Memory B cell (primary cell): ENCODE measurements at regions not wholly inside any gene's neighbourhood (a gene's known extent, or its start where the extent isn't known, plus 50 kb on each side); places are given as distances from the start of the nearest gene placed in this dataset.
A peak's percentile ranks its signal among the peaks of the same experiment; 100 is the strongest.

Experiments used
- ATAC-seq: fragments of 150-1000 bp; cut with Tn5 transposase; 2 replicates; pipeline ENCODE4 v1.10.0; 2021; ENCODE audit warnings: low read depth, mild to moderate bottlenecking, moderate library complexity
- DNase-seq, 2 donors: peaks; one replicate each; pipeline ENCODE4 v3.0.0; 2022; ENCODE audit warnings: low spot score in 2 of 2
- H3K27ac Mint-ChIP-seq: one replicate; pipeline ENCODE4 v1.8.0; 2022; ENCODE audit warnings: mild to moderate bottlenecking, moderate library complexity, mixed read lengths
- H3K27me3 Mint-ChIP-seq: one replicate; pipeline ENCODE4 v1.8.0; 2022; ENCODE audit warnings: mixed read lengths
- H3K36me3 Mint-ChIP-seq: one replicate; pipeline ENCODE4 v1.8.0; 2022; ENCODE audit warnings: mild to moderate bottlenecking, mixed read lengths
- H3K4me1 Mint-ChIP-seq: one replicate; pipeline ENCODE4 v1.8.0; 2022; ENCODE audit warnings: mixed read lengths
- H3K4me3 Mint-ChIP-seq: one replicate; pipeline ENCODE4 v1.8.0; 2022; ENCODE audit warnings: mild to moderate bottlenecking, moderate library complexity, mixed read lengths
- H3K9me3 Mint-ChIP-seq: one replicate; pipeline ENCODE4 v1.8.0; 2022; ENCODE audit warnings: mixed read lengths

GRCh38 chr4:123479944-123480343 is 83.3 kb downstream of the SPRY1 start:
- Mint-ChIP-seq H3K4me1 (peaks cover 4% of the 10 kb centered on the region), H3K36me3 (no peaks in the 10 kb centered on the region), H3K27ac (no peak overlapping the region), H3K27me3 (no peaks in the 10 kb centered on the region), H3K4me3 (no peak overlapping the region), H3K9me3 (no peaks in the 10 kb centered on the region)
- no peak for ATAC-seq
- no peak for DNase-seq

DNA sequence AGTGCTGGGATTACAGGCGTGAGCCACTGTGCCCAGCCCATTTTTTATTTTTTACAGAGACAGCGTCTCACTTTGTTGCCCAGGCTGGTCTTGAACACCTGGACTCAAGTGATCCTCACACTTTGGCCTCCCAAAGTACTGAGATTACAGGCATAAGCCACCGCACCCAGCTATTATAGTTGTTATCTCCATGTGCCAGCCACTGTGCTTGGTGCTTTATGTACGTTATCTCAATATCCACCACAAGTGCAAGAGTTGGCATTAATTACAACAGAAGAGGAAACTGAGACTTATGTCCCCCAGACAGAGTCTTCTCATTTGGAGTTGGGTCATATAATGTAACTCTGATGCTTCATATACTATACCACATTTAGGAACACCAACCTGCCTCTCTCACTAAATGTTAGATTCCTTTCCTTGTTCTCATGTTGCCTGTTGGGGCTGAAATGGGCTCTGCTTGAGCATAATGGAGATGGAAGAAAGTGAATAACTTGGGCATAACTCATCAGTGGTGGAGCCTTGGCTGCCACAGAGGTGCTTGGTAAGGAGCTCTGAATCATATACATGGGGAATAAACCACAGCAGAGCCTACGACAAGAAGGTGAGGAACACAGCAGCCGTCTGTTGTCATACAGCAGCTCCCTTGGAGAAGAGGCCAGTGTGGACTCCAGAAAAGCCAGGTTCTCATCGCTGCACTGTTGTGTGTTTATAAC is 84.3 kb downstream of the SPRY1 start:
- H3K27ac Mint-ChIP-seq = no peak overlapping the region
- no peaks in the 10 kb centered on the region for H3K27me3 Mint-ChIP-seq
- no peaks in the 10 kb centered on the region for H3K36me3 Mint-ChIP-seq
- H3K9me3 Mint-ChIP-seq = no peaks in the 10 kb centered on the region
- DNase-seq (no peak), ATAC-seq (no peak)
- peaks cover 4% of the 10 kb centered on the region for H3K4me1 Mint-ChIP-seq
- no peak overlapping the region for H3K4me3 Mint-ChIP-seq

GRCh38 chr4:123481717-123482116 is 85.1 kb downstream of the SPRY1 start:
- Mint-ChIP-seq H3K9me3 (no peaks in the 10 kb centered on the region), H3K4me3 (no peak overlapping the region), H3K36me3 (no peaks in the 10 kb centered on the region), H3K27me3 (peaks cover 2% of the 10 kb centered on the region), H3K27ac (no peak overlapping the region), H3K4me1 (peaks cover 4% of the 10 kb centered on the region)
- DNase-seq = no peak
- ATAC-seq = no peak

DNA sequence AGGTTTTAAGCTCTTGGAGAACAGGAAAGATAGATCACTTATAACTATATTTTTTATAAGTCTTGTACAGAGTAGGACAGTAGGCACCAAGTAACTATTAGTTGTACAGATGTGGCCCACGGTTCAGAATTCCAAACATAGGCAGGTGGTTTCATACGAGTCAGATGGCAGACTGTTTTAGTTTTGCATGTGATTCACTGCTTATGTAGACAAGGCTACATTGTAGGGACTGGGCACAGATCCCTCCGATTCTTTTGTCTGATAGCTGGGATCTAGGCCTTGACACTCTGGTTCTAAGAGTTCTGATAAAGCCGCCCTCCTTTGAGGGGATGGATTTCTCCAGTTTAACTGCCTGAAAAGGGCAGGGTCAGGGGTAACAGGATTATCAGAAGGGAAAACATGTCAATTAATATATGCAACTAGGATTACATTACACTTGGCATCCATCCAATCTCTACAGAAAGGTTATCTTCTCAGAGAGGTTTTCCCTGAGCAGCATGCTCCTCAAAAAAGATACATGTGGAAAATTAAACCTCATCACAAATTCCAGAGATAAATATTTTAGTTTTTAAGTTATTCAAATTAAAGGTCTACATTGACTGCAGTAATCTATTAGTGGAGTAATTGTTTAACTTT is 87.8 kb downstream of the SPRY1 start:
- H3K4me1 Mint-ChIP-seq = no peaks in the 10 kb centered on the region
- ATAC-seq = no peak
- DNase-seq = no peak
- H3K36me3 Mint-ChIP-seq = no peaks in the 10 kb centered on the region
- peaks cover 2% of the 10 kb centered on the region for H3K27me3 Mint-ChIP-seq
- no peaks in the 10 kb centered on the region for H3K9me3 Mint-ChIP-seq
- no peak overlapping the region for H3K27ac Mint-ChIP-seq
- no peak overlapping the region for H3K4me3 Mint-ChIP-seq

GRCh38 chr4:123485601-123486000 is 89.0 kb downstream of the SPRY1 start:
- H3K27me3 Mint-ChIP-seq = peaks cover 2% of the 10 kb centered on the region
- H3K4me1 Mint-ChIP-seq = no peaks in the 10 kb centered on the region
- no peak overlapping the region for H3K27ac Mint-ChIP-seq
- ATAC-seq = no peak
- H3K36me3 Mint-ChIP-seq = no peaks in the 10 kb centered on the region
- H3K4me3 Mint-ChIP-seq = no peak overlapping the region
- no peaks in the 10 kb centered on the region for H3K9me3 Mint-ChIP-seq
- DNase-seq = no peak

DNA sequence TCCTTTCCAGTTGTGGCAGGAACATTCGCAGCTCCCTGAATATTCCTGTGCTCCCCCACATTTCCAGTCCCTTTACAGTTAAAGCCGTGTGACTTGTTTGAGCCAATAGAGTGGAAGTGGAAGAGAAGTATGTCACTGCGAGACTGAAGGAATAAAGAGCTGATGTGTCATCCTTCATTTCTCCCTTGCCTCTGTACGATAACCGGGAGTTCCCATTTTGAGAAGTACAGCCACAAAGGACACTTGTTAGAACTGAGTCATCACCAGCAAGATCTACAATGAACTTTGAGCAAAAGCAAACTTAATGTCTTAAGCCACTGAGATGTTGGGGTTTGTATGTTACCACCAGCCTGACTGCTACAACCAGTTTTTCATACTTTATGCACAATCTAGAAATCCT is 92.3 kb downstream of the SPRY1 start:
- Mint-ChIP-seq H3K4me1 (no peaks in the 10 kb centered on the region), H3K27ac (no peak overlapping the region), H3K9me3 (peaks cover 2% of the 10 kb centered on the region), H3K36me3 (no peaks in the 10 kb centered on the region), H3K27me3 (peaks cover 4% of the 10 kb centered on the region), H3K4me3 (no peak overlapping the region)
- DNase-seq (no peak), ATAC-seq (no peak)

DNA sequence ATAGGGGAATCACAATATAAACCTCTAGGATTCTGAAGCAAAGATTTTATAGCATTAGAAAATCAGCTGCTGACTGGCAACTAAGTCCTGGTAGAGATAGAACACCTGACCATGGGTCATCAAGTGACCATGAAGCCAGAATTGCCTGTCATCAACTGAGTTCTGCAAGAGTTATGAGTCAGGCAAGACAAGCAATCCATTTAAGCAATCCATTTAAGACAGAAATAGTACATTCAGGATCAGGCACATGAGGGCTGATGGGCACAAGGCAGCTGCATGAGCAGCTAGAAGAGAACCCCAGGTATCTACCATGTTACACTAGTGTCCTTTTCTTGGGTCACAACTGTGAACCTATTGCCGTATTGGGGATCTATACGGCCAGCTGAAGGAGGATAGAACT is 98.9 kb downstream of the SPRY1 start:
- ATAC-seq = no peak
- Mint-ChIP-seq H3K27ac (no peak overlapping the region), H3K4me3 (no peak overlapping the region), H3K36me3 (peaks cover 2% of the 10 kb centered on the region), H3K4me1 (no peaks in the 10 kb centered on the region), H3K9me3 (peaks cover 6% of the 10 kb centered on the region), H3K27me3 (peaks cover 16% of the 10 kb centered on the region)
- no peak for DNase-seq

GRCh38 chr4:123496421-123496820 is 99.8 kb downstream of the SPRY1 start:
- peaks cover 2% of the 10 kb centered on the region for H3K36me3 Mint-ChIP-seq
- no peak for DNase-seq
- no peak overlapping the region for H3K27ac Mint-ChIP-seq

DNA sequence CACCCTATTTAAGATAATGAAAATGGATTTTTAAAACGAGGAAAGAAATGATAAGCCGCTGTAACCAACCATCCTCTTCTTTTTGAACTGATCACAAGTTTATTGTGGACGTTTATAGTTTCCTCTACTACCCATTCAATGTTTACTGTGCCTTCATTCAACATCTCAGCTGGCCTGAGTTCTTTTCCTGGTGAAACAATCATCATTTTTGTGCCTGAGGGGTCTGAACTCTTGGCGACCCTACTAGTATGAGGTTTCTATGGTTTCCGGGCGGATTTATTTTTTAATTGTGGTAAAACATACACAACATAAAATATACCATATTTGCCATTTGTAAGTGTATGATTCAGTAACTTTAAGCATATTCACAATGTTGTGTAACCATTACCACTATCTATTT is 100.7 kb downstream of the SPRY1 start:
- peaks cover 19% of the 10 kb centered on the region for H3K27me3 Mint-ChIP-seq
- no peak for ATAC-seq
- peaks cover 2% of the 10 kb centered on the region for H3K36me3 Mint-ChIP-seq
- H3K4me3 Mint-ChIP-seq = no peak overlapping the region
- no peaks in the 10 kb centered on the region for H3K4me1 Mint-ChIP-seq
- no peak overlapping the region for H3K27ac Mint-ChIP-seq
- DNase-seq = no peak
- peaks cover 5% of the 10 kb centered on the region for H3K9me3 Mint-ChIP-seq

More at GRCh38 chr4:123496421-123496820, 99.8 kb downstream of the SPRY1 start:
- Mint-ChIP-seq H3K27me3 (peaks cover 19% of the 10 kb centered on the region), H3K4me3 (no peak overlapping the region), H3K4me1 (no peaks in the 10 kb centered on the region), H3K9me3 (peaks cover 6% of the 10 kb centered on the region)
- ATAC-seq = no peak

- Mint-ChIP-seq H3K27ac (no peak overlapping the region), H3K4me1 (peaks cover 7% of the 10 kb centered on the region)
These were observed 105.1 kb downstream of the SPRY1 start for GRCh38 chr4:123501733-123502132.

GRCh38 chr4:123503698-123504363 is 107.2 kb downstream of the SPRY1 start:
- ATAC-seq = no peak
- Mint-ChIP-seq H3K27me3 (peaks cover 15% of the 10 kb centered on the region), H3K4me1 (peaks cover 7% of the 10 kb centered on the region), H3K27ac (no peak overlapping the region), H3K4me3 (no peak overlapping the region), H3K36me3 (no peaks in the 10 kb centered on the region), H3K9me3 (peaks cover 3% of the 10 kb centered on the region)
- DNase-seq = no peak

More at GRCh38 chr4:123501733-123502132, 105.1 kb downstream of the SPRY1 start:
- peaks cover 3% of the 10 kb centered on the region for H3K9me3 Mint-ChIP-seq
- no peak for DNase-seq
- H3K4me3 Mint-ChIP-seq = no peak overlapping the region
- H3K36me3 Mint-ChIP-seq = no peaks in the 10 kb centered on the region
- H3K27me3 Mint-ChIP-seq = peaks cover 20% of the 10 kb centered on the region
- no peak for ATAC-seq

DNA sequence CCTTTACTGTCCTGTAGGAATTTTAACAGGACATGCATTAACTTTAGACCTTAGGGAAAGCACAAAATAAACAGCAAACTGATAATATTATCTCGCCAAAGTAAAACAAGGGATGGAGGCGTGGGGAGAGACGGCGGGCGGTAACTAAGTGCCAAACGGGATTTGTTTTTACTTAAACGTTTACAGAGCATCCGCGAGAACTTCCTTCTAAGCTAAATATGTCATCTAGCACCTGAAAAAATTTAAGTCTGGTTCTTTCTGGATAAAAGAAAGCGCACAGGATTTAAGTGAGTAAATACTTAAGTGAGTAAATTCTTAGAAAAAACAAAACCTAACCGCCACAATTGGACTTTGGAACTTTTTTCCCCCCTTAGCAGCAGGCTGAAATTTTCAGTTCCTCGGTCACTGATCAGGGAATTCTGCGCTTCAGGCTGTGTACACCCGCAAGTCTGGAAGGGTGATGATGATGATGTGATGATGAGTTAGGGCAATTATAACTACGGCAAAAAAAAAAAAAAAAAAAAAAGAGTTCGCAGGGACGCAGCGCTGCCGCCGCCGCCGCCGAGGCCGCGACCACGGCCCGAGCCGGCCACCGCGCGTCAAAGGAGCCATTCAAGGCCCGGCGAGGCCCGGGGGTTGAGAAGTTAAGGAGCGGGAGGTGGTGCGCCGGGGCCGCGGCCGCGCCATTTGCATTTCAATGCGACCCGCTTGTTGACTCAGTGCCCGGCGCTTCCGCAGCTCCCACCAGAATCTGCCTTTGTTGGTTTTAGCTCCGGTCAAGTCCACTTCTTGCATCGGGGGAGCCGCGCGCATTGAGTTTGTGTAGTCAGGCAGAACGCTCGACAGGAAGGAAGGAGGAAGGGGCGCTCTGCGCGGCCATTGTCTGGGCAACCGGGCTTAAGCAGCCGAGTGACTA is 108.8 kb downstream of the SPRY1 start:
- no peak for DNase-seq
- peaks cover 15% of the 10 kb centered on the region for H3K27me3 Mint-ChIP-seq
- peak; percentile 37 for ATAC-seq

GRCh38 chr4:123506011-123506695 is 109.6 kb downstream of the SPRY1 start:
- no peaks in the 10 kb centered on the region for H3K36me3 Mint-ChIP-seq
- H3K4me1 Mint-ChIP-seq = peaks cover 7% of the 10 kb centered on the region
- no peaks in the 10 kb centered on the region for H3K9me3 Mint-ChIP-seq
- no peak overlapping the region for H3K27ac Mint-ChIP-seq
- DNase-seq (no peak), ATAC-seq (no peak)
- H3K4me3 Mint-ChIP-seq = peak overlapping the region; percentile 89
- H3K27me3 Mint-ChIP-seq = peaks cover 13% of the 10 kb centered on the region

More for the DNA sequence above, 108.8 kb downstream of the SPRY1 start:
- peaks cover 7% of the 10 kb centered on the region for H3K4me1 Mint-ChIP-seq
- H3K9me3 Mint-ChIP-seq = no peaks in the 10 kb centered on the region
- peak overlapping the region; percentile 89 for H3K4me3 Mint-ChIP-seq
- H3K27ac Mint-ChIP-seq = no peak overlapping the region
- H3K36me3 Mint-ChIP-seq = no peaks in the 10 kb centered on the region
